ENCODE measurements at regions not wholly inside any gene's neighbourhood (a gene's known extent, or its start where the extent isn't known, plus 50 kb on each side); places are given as distances from the start of the nearest gene placed in this dataset.

DNA sequence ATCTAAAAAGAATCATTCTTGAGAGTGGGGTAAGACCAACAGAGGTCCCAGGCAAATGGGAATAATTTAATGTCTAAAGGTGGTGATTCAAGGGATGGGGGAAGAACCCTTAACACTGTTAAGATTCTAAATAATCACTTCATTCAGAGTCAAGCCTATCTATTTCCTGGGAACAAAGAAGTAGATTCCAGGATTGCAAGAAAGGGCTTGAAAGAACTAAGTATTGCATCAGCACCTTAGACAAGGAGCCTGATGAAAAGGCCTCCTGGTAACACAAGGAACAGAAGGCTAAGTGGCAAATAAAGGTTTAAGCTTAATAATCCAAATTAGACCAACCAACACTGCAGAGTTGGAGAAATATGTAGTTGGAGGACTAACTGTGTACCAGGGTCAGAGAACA is 620.7 kb upstream of the BTBD3 start:
- FAIRE-seq (no peak), DNase-seq (ENCODE audit: insufficient read length, low spot score) (no peak)
- TF ChIP-seq TAF1 (IDR thresholded peaks at IDR 0.05; ENCODE audit: low read depth, low read length) (no peak), SPI1 (IDR thresholded peaks at IDR 0.05; ENCODE audit: low read depth, low read length) (no peak), PAX5 (IDR thresholded peaks at IDR 0.05; ENCODE audit: insufficient read depth, low read length, severe bottlenecking) (no peak), POLR2AphosphoS5 (IDR thresholded peaks at IDR 0.05; ENCODE audit: low read depth, low read length) (no peak), POU2F2 (IDR thresholded peaks at IDR 0.05; ENCODE audit: low read depth, low read length) (no peak), POLR2A (IDR thresholded peaks at IDR 0.05; ENCODE audit: low read depth, low read length) (no peak)

DNA sequence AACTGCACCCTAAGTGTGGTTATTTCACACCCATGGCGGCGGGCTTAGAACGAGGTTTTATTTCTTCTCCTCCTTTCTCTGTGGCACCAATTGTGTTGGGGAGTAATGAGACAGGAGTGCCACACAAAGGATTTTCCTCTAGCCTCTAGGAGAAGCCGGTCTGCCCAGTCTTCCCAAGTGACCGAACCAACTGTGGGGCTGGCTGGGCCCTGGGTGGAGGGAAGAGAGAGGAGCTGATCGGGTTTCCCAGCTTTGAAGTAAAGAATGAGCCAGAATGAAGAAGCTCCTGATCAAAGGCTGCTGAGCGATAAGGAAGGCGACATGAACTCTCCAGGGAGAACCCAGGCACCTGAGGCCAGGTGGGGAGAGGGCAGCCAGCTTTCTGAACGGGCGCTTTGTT is 616.0 kb upstream of the BTBD3 start:
- DNase-seq (ENCODE audit: insufficient read length, low spot score) = no peak
- no peak for TF ChIP-seq SPI1 (IDR thresholded peaks at IDR 0.05; ENCODE audit: low read depth, low read length)
- TF ChIP-seq POLR2A (IDR thresholded peaks at IDR 0.05; ENCODE audit: low read depth, low read length) = no peak
- TF ChIP-seq POLR2AphosphoS5 (IDR thresholded peaks at IDR 0.05; ENCODE audit: low read depth, low read length) = no peak
- TF ChIP-seq PAX5 (IDR thresholded peaks at IDR 0.05; ENCODE audit: insufficient read depth, low read length, severe bottlenecking) = no peak
- no peak for TF ChIP-seq POU2F2 (IDR thresholded peaks at IDR 0.05; ENCODE audit: low read depth, low read length)
- no peak for TF ChIP-seq TAF1 (IDR thresholded peaks at IDR 0.05; ENCODE audit: low read depth, low read length)
- no peak for FAIRE-seq

DNA sequence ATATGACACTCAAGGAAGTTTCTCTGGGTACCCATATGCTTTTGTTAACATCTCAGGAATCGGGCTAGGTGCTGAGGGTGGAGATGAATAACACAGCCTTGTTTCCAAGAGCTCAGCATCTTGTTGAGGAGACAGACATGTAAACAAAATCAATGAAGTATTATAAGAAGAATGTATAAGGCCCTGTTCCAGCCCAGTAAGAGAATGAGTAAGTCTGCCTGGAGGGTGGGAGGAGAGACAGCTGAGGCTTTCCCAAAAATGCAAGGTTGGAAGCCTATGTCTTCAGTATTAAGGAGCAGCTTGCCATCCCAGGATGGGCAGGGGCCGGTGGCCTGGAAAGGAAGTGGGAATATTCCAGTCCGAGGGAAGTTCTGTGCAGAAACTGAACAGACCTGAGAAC is 615.3 kb upstream of the BTBD3 start:
- TF ChIP-seq POLR2AphosphoS5 (IDR thresholded peaks at IDR 0.05; ENCODE audit: low read depth, low read length) (no peak), TAF1 (IDR thresholded peaks at IDR 0.05; ENCODE audit: low read depth, low read length) (no peak), POLR2A (IDR thresholded peaks at IDR 0.05; ENCODE audit: low read depth, low read length) (no peak), POU2F2 (IDR thresholded peaks at IDR 0.05; ENCODE audit: low read depth, low read length) (no peak), SPI1 (IDR thresholded peaks at IDR 0.05; ENCODE audit: low read depth, low read length) (no peak), PAX5 (IDR thresholded peaks at IDR 0.05; ENCODE audit: insufficient read depth, low read length, severe bottlenecking) (no peak)
- FAIRE-seq (no peak), DNase-seq (ENCODE audit: insufficient read length, low spot score) (no peak)

DNA sequence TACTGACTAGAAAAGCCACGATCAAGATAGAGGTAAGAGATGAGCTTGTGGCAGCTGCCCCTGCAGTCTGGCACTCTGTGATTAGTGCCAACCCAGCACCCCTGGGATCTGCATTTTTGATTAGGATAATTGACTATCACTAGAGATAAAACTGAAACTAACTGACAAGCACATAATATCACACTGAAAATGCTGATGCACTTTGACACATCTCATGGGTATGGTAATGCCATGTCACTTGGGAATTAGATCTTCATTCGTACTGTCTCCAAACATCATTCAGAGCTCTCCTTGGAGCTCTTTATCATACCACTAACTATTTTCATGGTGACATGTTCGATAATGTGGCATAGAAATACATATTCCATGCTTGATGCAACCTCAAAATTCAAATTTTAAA is 612.9 kb upstream of the BTBD3 start:
- no peak for TF ChIP-seq POLR2A (IDR thresholded peaks at IDR 0.05; ENCODE audit: low read depth, low read length)
- no peak for TF ChIP-seq POU2F2 (IDR thresholded peaks at IDR 0.05; ENCODE audit: low read depth, low read length)
- no peak for TF ChIP-seq SPI1 (IDR thresholded peaks at IDR 0.05; ENCODE audit: low read depth, low read length)
- no peak for TF ChIP-seq TAF1 (IDR thresholded peaks at IDR 0.05; ENCODE audit: low read depth, low read length)
- no peak for TF ChIP-seq PAX5 (IDR thresholded peaks at IDR 0.05; ENCODE audit: insufficient read depth, low read length, severe bottlenecking)
- no peak for TF ChIP-seq POLR2AphosphoS5 (IDR thresholded peaks at IDR 0.05; ENCODE audit: low read depth, low read length)
- FAIRE-seq (no peak), DNase-seq (ENCODE audit: insufficient read length, low spot score) (no peak)

DNA sequence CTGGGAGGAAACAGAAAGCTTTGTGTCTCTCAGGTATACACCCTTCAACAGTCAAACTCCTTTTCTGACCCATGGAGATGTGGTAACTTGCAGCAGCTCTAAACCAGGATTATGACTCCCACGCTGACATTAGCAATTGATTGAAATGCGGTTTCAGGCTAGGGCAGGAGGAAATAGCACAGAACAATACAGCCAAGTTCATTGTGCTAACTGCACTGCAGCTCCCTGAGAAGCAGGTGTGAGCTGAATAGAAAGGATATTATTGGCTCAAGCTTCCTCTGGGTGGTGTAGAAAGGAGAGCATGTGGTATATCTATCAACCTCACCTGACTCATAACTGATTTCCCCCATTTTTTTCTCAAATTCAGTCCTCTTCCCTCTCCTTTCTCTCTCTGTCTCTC is 612.3 kb upstream of the BTBD3 start:
- DNase-seq (ENCODE audit: insufficient read length, low spot score) (no peak), FAIRE-seq (no peak)
- TF ChIP-seq POU2F2 (IDR thresholded peaks at IDR 0.05; ENCODE audit: low read depth, low read length) (no peak), TAF1 (IDR thresholded peaks at IDR 0.05; ENCODE audit: low read depth, low read length) (no peak), PAX5 (IDR thresholded peaks at IDR 0.05; ENCODE audit: insufficient read depth, low read length, severe bottlenecking) (no peak), POLR2A (IDR thresholded peaks at IDR 0.05; ENCODE audit: low read depth, low read length) (no peak), SPI1 (IDR thresholded peaks at IDR 0.05; ENCODE audit: low read depth, low read length) (no peak), POLR2AphosphoS5 (IDR thresholded peaks at IDR 0.05; ENCODE audit: low read depth, low read length) (no peak)

DNA sequence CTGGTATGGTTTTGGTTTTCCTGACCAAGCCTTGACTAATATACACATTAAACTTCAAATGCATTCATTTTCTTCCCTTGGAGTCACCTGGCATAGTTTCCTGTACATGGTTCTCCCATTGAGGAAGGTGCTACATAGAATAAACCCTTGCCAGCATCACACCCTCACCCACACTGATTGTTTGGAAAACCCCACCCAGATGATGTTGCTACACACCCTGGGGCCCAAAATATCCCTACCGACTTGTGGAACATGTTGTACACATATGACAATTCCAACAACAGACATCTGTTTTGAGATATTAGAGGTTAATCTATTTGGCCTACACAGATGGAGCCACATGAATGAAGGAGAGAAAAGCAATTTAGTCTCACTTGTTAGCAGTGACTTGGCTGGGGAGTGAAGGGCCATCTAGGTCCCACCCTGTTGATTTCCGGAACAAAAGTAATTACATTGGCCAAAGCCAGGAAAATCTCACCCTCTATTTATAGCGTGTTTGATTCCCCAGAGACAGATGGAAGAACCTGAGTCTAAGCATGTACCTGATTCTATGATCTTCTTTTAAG is 606.0 kb upstream of the BTBD3 start:
- FAIRE-seq = no peak

DNA sequence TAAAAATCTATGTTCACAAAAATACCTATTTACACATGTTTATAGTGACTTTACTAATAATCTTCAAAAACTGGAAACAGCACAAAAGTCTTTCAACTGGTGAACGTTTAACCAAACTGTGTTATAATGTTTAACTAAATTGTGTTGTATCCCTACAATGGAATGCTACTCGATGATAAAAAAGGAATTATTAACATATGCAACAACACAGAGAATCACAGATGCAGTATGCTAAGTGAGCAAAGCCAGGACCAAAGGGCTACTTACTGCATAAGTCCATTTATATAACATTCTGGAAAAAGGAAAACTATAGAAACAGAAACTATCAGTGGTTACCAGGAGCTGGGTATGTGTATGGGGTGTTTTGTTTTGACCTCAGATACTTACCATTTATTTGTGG is 602.2 kb upstream of the BTBD3 start:
- FAIRE-seq = no peak

More for the DNA sequence above, 606.0 kb upstream of the BTBD3 start:
- DNase-seq (ENCODE audit: insufficient read length, low spot score) = no peak
- no peak for TF ChIP-seq POLR2A (IDR thresholded peaks at IDR 0.05; ENCODE audit: low read depth, low read length)
- no peak for TF ChIP-seq POLR2AphosphoS5 (IDR thresholded peaks at IDR 0.05; ENCODE audit: low read depth, low read length)
- no peak for TF ChIP-seq POU2F2 (IDR thresholded peaks at IDR 0.05; ENCODE audit: low read depth, low read length)
- no peak for TF ChIP-seq PAX5 (IDR thresholded peaks at IDR 0.05; ENCODE audit: insufficient read depth, low read length, severe bottlenecking)
- no peak for TF ChIP-seq SPI1 (IDR thresholded peaks at IDR 0.05; ENCODE audit: low read depth, low read length)
- TF ChIP-seq TAF1 (IDR thresholded peaks at IDR 0.05; ENCODE audit: low read depth, low read length) = no peak

DNA sequence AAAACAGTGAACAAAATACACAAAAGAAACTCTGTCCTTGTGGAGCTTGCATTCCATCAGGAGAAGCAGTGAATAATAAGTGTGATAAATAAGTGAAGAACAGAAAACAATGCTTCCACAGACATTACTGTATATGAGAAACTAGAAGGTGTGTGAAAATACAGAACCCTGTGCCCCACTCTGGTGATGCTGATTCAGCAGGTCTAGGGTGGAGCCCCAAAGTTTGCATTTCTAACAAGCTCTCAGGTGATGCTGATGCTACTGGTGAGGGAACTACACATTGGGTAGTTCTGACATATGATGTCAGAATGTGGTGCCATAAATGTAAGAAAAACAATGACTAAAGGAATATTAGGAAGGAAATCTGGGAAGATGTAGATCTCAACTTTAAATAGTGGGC is 601.4 kb upstream of the BTBD3 start:
- FAIRE-seq (no peak), DNase-seq (ENCODE audit: insufficient read length, low spot score) (no peak)
- TF ChIP-seq PAX5 (IDR thresholded peaks at IDR 0.05; ENCODE audit: insufficient read depth, low read length, severe bottlenecking) (no peak), POLR2A (IDR thresholded peaks at IDR 0.05; ENCODE audit: low read depth, low read length) (no peak), TAF1 (IDR thresholded peaks at IDR 0.05; ENCODE audit: low read depth, low read length) (no peak), POU2F2 (IDR thresholded peaks at IDR 0.05; ENCODE audit: low read depth, low read length) (no peak), POLR2AphosphoS5 (IDR thresholded peaks at IDR 0.05; ENCODE audit: low read depth, low read length) (no peak)

More for the DNA sequence above, 602.2 kb upstream of the BTBD3 start:
- TF ChIP-seq POLR2AphosphoS5 (IDR thresholded peaks at IDR 0.05; ENCODE audit: low read depth, low read length) = no peak
- no peak for TF ChIP-seq POLR2A (IDR thresholded peaks at IDR 0.05; ENCODE audit: low read depth, low read length)
- TF ChIP-seq TAF1 (IDR thresholded peaks at IDR 0.05; ENCODE audit: low read depth, low read length) = no peak
- no peak for TF ChIP-seq SPI1 (IDR thresholded peaks at IDR 0.05; ENCODE audit: low read depth, low read length)
- no peak for TF ChIP-seq PAX5 (IDR thresholded peaks at IDR 0.05; ENCODE audit: insufficient read depth, low read length, severe bottlenecking)
- no peak for TF ChIP-seq POU2F2 (IDR thresholded peaks at IDR 0.05; ENCODE audit: low read depth, low read length)
- no peak for DNase-seq (ENCODE audit: insufficient read length, low spot score)

DNA sequence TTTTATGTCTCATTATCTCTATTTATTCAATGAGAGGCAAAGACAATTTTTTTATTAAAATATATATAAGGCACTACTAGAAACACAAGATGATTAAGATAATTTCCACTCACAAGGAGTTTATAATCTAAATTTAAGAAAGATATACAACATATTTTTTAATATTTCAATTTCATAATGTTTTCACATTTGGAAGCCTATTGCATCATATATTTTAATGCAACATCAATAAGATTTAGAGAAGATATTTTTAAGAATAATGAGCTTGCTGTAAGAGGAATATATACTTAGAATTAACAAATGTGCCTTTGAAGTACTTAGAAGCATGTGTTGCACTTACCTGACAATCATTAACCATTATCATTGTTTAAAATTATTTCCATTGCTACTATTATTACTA is 597.7 kb upstream of the BTBD3 start:
- DNase-seq (ENCODE audit: insufficient read length, low spot score) (no peak), FAIRE-seq (no peak)
- TF ChIP-seq POLR2AphosphoS5 (IDR thresholded peaks at IDR 0.05; ENCODE audit: low read depth, low read length) (no peak), TAF1 (IDR thresholded peaks at IDR 0.05; ENCODE audit: low read depth, low read length) (no peak), POLR2A (IDR thresholded peaks at IDR 0.05; ENCODE audit: low read depth, low read length) (no peak), SPI1 (IDR thresholded peaks at IDR 0.05; ENCODE audit: low read depth, low read length) (no peak), POU2F2 (IDR thresholded peaks at IDR 0.05; ENCODE audit: low read depth, low read length) (no peak), PAX5 (IDR thresholded peaks at IDR 0.05; ENCODE audit: insufficient read depth, low read length, severe bottlenecking) (no peak)

DNA sequence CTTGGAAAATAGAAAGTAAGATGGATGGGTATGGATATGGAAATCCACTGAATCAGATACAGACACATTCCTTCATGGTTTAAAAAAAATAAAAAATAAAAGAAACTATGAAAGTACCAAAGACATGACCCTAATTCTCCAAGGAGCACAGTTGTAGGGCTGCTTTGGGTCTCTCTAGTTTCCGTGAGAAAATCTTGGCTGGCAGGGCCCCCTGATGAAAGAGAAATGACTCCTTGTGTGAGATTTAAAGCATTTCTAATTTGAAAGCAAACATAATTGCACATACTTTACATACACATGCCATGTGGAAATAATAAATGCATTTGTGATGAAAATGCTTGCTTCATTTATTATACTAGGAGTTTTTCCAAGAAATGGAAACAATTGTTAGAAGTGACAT is 593.9 kb upstream of the BTBD3 start:
- no peak for DNase-seq (ENCODE audit: insufficient read length, low spot score)
- TF ChIP-seq POU2F2 (IDR thresholded peaks at IDR 0.05; ENCODE audit: low read depth, low read length) (no peak), POLR2A (IDR thresholded peaks at IDR 0.05; ENCODE audit: low read depth, low read length) (no peak), POLR2AphosphoS5 (IDR thresholded peaks at IDR 0.05; ENCODE audit: low read depth, low read length) (no peak), TAF1 (IDR thresholded peaks at IDR 0.05; ENCODE audit: low read depth, low read length) (no peak), PAX5 (IDR thresholded peaks at IDR 0.05; ENCODE audit: insufficient read depth, low read length, severe bottlenecking) (no peak), SPI1 (IDR thresholded peaks at IDR 0.05; ENCODE audit: low read depth, low read length) (no peak)
- no peak for FAIRE-seq
